HEK293 (cell line): ENCODE measurements at regions not wholly inside any gene's neighbourhood (a gene's known extent, or its start where the extent isn't known, plus 50 kb on each side); places are given as distances from the start of the nearest gene placed in this dataset.

Source experiments
- CTCF ChIP-seq: fragments of 450-650 bp; formaldehyde crosslinking; IDR thresholded peaks from 2 replicates; pipeline ENCODE4 v1.5.1; 2016; ENCODE audit warnings: missing biosample characterization, missing genetic modification characterization
- PBX3 ChIP-seq: sonication (generic); formaldehyde crosslinking; IDR thresholded peaks from 2 replicates; pipeline ENCODE4 v1.8.1; 2022; ENCODE audit warnings: mild to moderate bottlenecking, moderate library complexity, missing genetic modification reagents
- ZFP37 ChIP-seq: fragments of 450-650 bp; formaldehyde crosslinking; IDR thresholded peaks from 2 replicates; pipeline ENCODE4 v1.5.1; 2016; ENCODE audit warnings: missing biosample characterization, missing genetic modification characterization

- TF ChIP-seq ZFP37 (no peak), CTCF (tag by site-specific recombination) (no peak), PBX3 (CRISPR knock-in tag) (no peak)
Measured at GRCh38 chr11:80227915-80228314, 787.1 kb upstream of the TENM4 start.
